HG03196 (cell line): ENCODE measurements at regions not wholly inside any gene's neighbourhood (a gene's known extent, or its start where the extent isn't known, plus 50 kb on each side); places are given as distances from the start of the nearest gene placed in this dataset.
"Not testable (repeated sequence)": the region's sequence is repeated elsewhere in the genome, so short reads cannot be mapped to it uniquely, and the experiment has no call there.

ENCODE experiments used
- ATAC-seq: cut with Tn5 transposase; IDR thresholded peaks from one replicate; pipeline ENCODE4 v1.9.1; 2021; ENCODE audit not compliant: unreplicated experiment

- ATAC-seq, result no peak
These were observed 246.6 kb upstream of the IL12B start for GRCh38 chr5:159576902-159577301.

- no peak for ATAC-seq
These were observed 251.4 kb upstream of the IL12B start for GRCh38 chr5:159581502-159582249.

GRCh38 chr5:159582756-159583541, 252.7 kb upstream of the IL12B start:
- ATAC-seq, result no peak

GRCh38 chr5:159586921-159587320, 256.6 kb upstream of the IL12B start:
- no peak for ATAC-seq

- ATAC-seq, result no peak
These were observed 258.7 kb upstream of the IL12B start for GRCh38 chr5:159588941-159589340.

DNA sequence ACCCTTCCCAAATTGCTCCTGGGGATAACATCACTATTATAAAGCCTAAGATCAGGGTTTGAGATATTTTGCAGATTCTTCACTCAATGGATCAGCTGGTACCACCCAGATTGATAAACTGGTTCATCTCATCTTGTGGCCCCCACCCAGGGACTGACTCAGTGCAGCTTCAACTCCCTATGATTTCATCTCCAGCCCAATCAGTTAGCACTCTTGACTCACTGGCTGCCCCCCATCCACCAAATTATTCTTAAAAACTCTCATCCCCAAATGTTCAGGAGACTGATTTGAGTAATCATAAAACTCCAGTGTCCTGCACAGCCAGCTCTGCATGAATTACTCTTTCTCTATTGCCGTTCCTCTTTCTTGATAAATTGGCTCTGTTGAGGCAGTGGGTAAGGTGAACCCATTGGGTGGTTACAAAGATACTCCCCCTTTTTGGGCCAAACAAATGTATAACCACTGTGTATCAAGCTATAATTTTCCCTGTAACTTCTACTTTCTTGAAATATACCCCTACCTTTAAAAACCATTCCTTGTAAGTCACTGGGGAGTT, 263.3 kb upstream of the IL12B start:
- no peak for ATAC-seq

- ATAC-seq, result not testable (repeated sequence)
These were observed 265.3 kb upstream of the IL12B start for GRCh38 chr5:159595561-159595960.

DNA sequence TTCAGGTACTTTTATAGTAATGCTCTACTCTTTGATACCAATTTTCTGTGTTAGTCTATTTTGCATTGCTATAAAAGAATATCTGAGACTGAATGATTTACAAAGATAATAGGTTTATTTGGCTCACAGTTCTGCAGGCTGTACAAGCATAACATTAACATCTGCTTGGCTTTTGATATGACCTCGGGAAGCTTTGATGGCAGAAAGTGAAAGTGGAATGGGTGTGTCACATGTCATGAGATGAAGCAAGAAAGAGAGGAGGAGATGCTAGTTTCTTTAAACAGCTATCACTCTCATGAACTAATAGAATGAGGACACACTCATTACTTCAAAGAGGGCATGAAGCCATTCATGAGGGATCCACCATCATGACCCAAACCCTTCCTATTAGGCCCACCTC, 270.9 kb upstream of the IL12B start:
- ATAC-seq, result no peak

DNA sequence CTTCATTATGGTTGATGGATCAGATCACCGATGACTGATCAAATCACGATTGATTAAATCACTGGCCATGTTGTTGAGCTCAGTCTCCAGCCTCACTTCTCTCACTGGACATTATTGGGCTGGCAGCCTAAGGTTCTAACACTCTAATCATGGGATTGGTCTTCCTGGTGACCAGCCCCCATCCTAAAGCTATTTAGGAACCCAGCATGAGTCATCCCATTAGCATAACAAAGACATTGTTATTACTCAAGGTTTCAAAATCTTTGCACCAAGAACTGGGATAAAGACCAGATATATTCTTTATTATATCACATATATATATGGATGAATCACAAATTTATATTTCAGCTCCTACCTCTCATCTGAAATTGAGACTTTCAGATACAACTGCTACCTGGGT, 272.1 kb upstream of the IL12B start:
- ATAC-seq, result no peak

- ATAC-seq, result no peak
These were observed 275.3 kb upstream of the IL12B start for GRCh38 chr5:159605585-159605984.

GRCh38 chr5:159609359-159609758, 279.1 kb upstream of the IL12B start:
- no peak for ATAC-seq

DNA sequence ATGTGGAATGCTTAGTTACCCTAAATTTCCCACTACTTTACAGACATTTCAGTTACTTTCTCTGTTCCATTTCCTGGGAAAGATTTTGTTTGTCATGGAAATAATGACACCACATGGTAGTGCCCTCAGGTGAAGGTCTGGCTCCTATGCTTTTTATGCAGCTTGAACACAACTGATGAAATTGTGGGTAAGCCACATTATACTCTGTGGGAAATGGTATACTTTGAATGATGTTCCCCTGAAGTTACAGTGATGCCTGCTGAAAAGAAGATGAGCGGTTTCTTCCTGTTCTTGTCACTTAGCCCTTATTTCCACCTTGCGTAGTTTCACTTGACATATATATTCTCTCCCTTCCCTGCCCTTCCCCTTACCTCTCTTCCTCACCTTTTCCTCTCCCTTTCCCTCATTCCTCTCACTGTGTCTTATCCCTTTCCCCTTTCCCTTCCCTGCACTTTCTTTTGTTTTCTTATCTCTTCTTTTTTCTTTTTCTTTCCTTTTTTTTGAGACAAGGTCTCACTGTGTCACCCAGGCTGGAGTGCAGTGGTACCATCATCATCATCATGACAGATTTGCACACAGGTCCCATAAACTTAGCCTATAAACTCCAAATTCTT, 280.8 kb upstream of the IL12B start:
- ATAC-seq, result no peak

DNA sequence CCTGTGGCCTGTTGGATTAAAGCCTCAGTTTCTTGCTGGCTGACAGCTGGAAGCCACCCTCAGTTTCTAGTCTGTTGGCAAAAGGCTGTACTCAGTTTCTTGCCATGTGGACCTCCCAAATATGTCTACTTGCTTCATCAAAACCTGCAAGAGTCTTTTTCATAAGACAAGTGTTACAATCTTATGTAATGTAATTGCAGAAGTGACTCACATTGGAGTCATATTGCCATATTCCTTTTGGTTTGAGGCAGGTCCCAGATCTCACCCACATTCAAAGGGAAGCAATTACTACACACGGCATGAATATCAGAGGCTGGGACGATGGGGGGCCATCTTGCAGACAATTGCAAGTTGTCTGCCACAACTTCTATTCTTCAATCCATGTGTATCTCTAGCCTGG, 286.7 kb upstream of the IL12B start:
- no peak for ATAC-seq

DNA sequence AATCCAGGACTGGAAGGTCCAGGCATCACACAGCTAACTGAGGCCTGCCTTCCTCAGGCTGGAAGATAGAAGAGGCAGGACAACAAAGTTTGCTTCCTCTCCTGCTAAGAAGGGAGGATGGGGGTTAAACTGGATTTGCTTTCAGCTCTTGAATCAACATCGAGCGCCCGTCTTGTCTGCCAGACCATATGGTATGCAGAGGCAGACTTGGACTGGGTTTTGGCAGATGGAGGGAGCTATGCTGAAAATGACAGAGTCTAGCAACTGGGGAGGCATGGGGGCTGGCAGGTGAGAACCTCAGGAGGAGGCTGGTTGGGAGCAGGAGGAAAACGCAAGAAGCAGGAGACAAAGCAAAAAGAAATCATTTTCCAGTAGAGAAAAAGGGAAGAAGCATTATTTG, 289.5 kb upstream of the IL12B start:
- no peak for ATAC-seq

GRCh38 chr5:159620853-159621540, 290.7 kb upstream of the IL12B start:
- ATAC-seq, result no peak

DNA sequence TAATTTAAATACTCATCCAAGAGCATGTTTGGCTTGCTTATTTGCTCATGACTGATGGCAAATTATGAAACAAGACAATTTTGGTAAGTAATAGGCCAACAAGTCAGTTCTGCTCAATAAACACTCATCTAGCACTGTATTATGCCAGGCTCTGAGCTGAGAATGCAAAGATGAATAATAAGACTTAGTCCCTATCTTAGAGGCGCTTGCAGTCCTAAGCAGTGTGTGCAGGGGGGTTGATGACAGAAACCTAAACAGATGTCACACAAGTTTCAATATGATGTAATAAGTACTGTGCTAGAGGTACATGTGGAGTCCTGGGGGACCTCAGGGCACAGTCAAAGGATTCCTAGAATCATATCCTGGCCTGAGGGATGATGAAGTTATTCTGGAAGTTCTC, 287.6 kb upstream of the ADRA1B start:
- no peak for ATAC-seq

DNA sequence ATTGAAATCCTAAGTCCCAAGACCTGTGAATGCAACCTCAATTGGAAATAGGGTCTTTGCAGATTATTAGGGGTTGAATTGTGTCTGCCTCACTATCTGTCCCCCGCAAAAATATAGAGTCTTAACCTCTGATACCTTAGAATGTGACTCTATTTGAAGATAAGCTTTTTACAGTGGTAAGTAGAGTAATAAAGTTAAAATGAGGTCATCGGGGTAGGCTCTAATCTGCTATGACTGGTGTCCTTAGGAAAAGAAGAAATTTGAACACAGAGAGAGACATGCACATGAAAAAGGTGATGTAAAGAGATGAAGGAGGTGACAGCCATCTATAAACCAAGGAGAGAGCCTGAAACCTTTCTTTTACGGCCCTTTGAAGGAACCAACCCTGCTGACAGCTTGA, 287.1 kb upstream of the ADRA1B start:
- no peak for ATAC-seq

GRCh38 chr5:159630545-159630944, 285.7 kb upstream of the ADRA1B start:
- no peak for ATAC-seq

- no peak for ATAC-seq
These were observed 285.3 kb upstream of the ADRA1B start for GRCh38 chr5:159631001-159631400.

- no peak for ATAC-seq
These were observed 283.4 kb upstream of the ADRA1B start for GRCh38 chr5:159632866-159633265.

- ATAC-seq, result no peak
These were observed 277.8 kb upstream of the ADRA1B start for GRCh38 chr5:159638481-159638880.
